ENCODE measurements at regions not wholly inside any gene's neighbourhood (a gene's known extent, or its start where the extent isn't known, plus 50 kb on each side); places are given as distances from the start of the nearest gene placed in this dataset.

GRCh38 chr3:28698706-28699105 lies 350.1 kb upstream of the AZI2 start:
- Histone ChIP-seq H3K27me3 (replicated peaks in 1 of 4; ENCODE audit: control insufficient read depth in 3 of 4, extremely low read depth in 1 of 4, insufficient read depth in 3 of 4, low read length in 3 of 4) (no peaks in the 10 kb centered on the region), H2BK15ac (ENCODE audit: low read length) (no peak overlapping the region), H3K14ac (ENCODE audit: insufficient read length) (no peak overlapping the region), H3K36me3 (ENCODE audit: control insufficient read depth in 2 of 4, insufficient read depth in 4 of 4, low read length in 3 of 4) (no peaks in the 10 kb centered on the region), H3K4ac (replicated peaks; ENCODE audit: insufficient read length, low read depth, low read length) (no peak overlapping the region), H3K56ac (replicated peaks; ENCODE audit: insufficient read length, low read depth, low read length) (no peak overlapping the region), H4K8ac (ENCODE audit: extremely low read depth, insufficient read depth, low read length) (no peak overlapping the region), H3K18ac (ENCODE audit: extremely low read depth, low read length) (no peak overlapping the region), H2BK20ac (ENCODE audit: low read length) (no peak overlapping the region), H2BK12ac (ENCODE audit: low read depth, low read length) (no peak overlapping the region), H3K4me3 (ENCODE audit: extremely low read depth in 1 of 4, insufficient read depth in 2 of 4, low read depth in 3 of 4, low read length in 4 of 4) (no peak overlapping the region), H3K79me1 (ENCODE audit: low read depth, low read length) (no peaks in the 10 kb centered on the region), H3K4me2 (ENCODE audit: insufficient read depth in 1 of 2, low read depth in 2 of 2, low read length in 2 of 2) (no peak overlapping the region), H4K91ac (replicated peaks; ENCODE audit: insufficient read length, low read length) (no peak overlapping the region), H2AK5ac (ENCODE audit: low read depth, low read length) (no peak overlapping the region), H2BK5ac (ENCODE audit: low read depth, low read length) (no peak overlapping the region), H3K9me3 (ENCODE audit: insufficient read depth in 2 of 2, low read depth in 1 of 2, low read length in 1 of 2) (no peaks in the 10 kb centered on the region), H3K27ac (ENCODE audit: low read depth, low read length) (no peak overlapping the region), H2BK120ac (replicated peaks; ENCODE audit: low read depth, low read length) (no peak overlapping the region), H3K79me2 (ENCODE audit: control insufficient read depth in 1 of 2, insufficient read depth in 2 of 2, low read length in 2 of 2) (no peaks in the 10 kb centered on the region; a peak in 1 of 4 replicates), H3K4me1 (replicated peaks in 1 of 4; ENCODE audit: control insufficient read depth in 3 of 4, insufficient read depth in 4 of 4, low read length in 3 of 4) (peaks cover 0 to 2% (median under 1%) of the 10 kb centered on the region in 4 experiments; a peak in 3 of 7 replicates), H4K20me1 (replicated peaks in 1 of 2; ENCODE audit: control insufficient read depth in 1 of 2, insufficient read depth in 2 of 2, low read length in 2 of 2) (no peaks in the 10 kb centered on the region), H3K9ac (replicated peaks in 1 of 4; ENCODE audit: extremely low read depth in 1 of 4, low read depth in 3 of 4, low read length in 3 of 4) (no peak overlapping the region), H4K5ac (ENCODE audit: insufficient read length, low read depth, low read length) (no peak overlapping the region), H3K23ac (ENCODE audit: insufficient read length) (no peak overlapping the region), H2AFZ (ENCODE audit: low read length) (no peak overlapping the region), H3K23me2 (ENCODE audit: low read depth, low read length) (no peaks in the 10 kb centered on the region)
- ChIA-PET CTCF (ENCODE audit: partially characterized antibody) (interaction anchor here (0.8 to 3.3 kb wide), 3 partner anchors 13 to 30 kb away, joined by 3 to 16 read pairs (median 9); no protein-coding TSS in a partner anchor), POLR2A (ENCODE audit: partially characterized antibody) (no interaction called here)
- WGBS, 2 experiments (ENCODE audit: extremely low coverage in 1 of 2, insufficient coverage in 1 of 2, insufficient read length in 1 of 2, insufficient replicate concordance in 2 of 2, low coverage in 1 of 2, low lambda C conversion rate in 2 of 2, missing lambda C conversion rate in 1 of 2) = 81% methylated on average over 2 of the region's 2 CpGs; no CpG with 5 or more reads in 1 of the 2 experiments
- TF ChIP-seq EZH2 (IDR thresholded peaks at IDR 0.05; ENCODE audit: low read depth, low read length, severe bottlenecking) (no peak), MAFK (IDR thresholded peaks at IDR 0.05; ENCODE audit: low read depth, low read length) (no peak), RBBP5 (IDR thresholded peaks at IDR 0.05; ENCODE audit: borderline replicate concordance, low read depth, low read length) (no peak), CBX8 (IDR thresholded peaks at IDR 0.05; ENCODE audit: borderline replicate concordance, low read depth, low read length) (no peak), JUND (IDR thresholded peaks at IDR 0.05; ENCODE audit: low read length) (no peak), HDAC2 (IDR thresholded peaks at IDR 0.05; ENCODE audit: borderline replicate concordance in 1 of 2, low read depth in 2 of 2, low read length in 2 of 2) (no peak), SIN3A (conservative IDR thresholded peaks at IDR 0.05 in 1 of 2, IDR thresholded peaks at IDR 0.05 in 1 of 2; ENCODE audit: low read depth in 1 of 2, low read length in 2 of 2) (no peak), JUN (IDR thresholded peaks at IDR 0.05; ENCODE audit: low read depth, low read length) (no peak)
- no peak for DNase-seq (ENCODE audit: low read depth in 1 of 2, low spot score in 2 of 2)
- FAIRE-seq = no peak

Measured in H1 (cell line).